ENCODE measurements at regions not wholly inside any gene's neighbourhood (a gene's known extent, or its start where the extent isn't known, plus 50 kb on each side); places are given as distances from the start of the nearest gene placed in this dataset.

DNA sequence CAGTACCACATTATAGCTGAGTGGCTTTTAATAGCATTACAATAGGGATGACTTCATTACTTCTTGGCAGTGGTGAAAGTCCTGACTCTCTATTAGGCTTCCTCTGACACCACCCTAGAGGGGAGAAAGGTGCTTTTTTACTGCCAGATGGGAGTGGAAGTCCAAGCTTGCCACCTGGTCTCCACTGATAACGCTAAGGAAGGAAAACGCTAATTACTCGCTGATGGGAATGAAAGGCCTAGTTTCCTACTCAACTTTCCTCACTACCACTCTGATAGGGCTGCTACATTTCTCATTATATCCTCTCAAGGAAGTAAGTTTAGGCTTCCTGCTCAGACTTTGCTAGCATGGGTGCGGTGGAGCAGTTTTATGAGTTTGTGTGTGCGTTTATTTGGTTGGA lies 62.3 kb upstream of the PAGE3 start:
- DNase-seq (ENCODE audit: low spot score): no peak
- no peak for TF ChIP-seq CTCF (IDR thresholded peaks at IDR 0.05; ENCODE audit: extremely low read depth, missing control alignments)

DNA sequence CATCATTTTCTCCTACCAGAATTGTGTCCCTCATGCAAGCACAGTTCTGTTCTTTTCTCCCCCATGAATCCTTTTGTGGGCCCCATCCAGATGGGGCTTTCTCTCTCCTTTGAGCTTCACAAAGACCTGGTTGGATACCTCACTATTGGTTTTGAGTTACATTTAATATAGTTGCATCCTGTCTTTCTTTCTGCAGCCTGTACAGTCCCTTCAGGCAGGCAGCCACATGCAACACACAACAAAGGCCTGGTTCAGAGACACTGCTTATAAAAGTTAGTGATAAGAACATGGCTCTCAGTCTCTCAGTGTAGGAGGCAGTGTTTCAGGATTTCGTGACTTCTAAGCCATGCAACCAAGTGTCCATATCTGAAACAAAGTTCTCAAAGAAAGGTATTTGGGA lies 70.6 kb upstream of the PAGE3 start:
- TF ChIP-seq CTCF (IDR thresholded peaks at IDR 0.05; ENCODE audit: extremely low read depth, missing control alignments): no peak
- no peak for DNase-seq (ENCODE audit: low spot score)

- no peak for DNase-seq (ENCODE audit: low spot score)
- TF ChIP-seq CTCF (IDR thresholded peaks at IDR 0.05; ENCODE audit: extremely low read depth, missing control alignments): no peak
Measured at GRCh38 chrX:55336176-55336575, 71.5 kb upstream of the PAGE3 start.

GRCh38 chrX:55340896-55341433 lies 76.2 kb upstream of the PAGE3 start:
- TF ChIP-seq CTCF (IDR thresholded peaks at IDR 0.05; ENCODE audit: extremely low read depth, missing control alignments): no peak
- DNase-seq (ENCODE audit: low spot score): no peak

DNA sequence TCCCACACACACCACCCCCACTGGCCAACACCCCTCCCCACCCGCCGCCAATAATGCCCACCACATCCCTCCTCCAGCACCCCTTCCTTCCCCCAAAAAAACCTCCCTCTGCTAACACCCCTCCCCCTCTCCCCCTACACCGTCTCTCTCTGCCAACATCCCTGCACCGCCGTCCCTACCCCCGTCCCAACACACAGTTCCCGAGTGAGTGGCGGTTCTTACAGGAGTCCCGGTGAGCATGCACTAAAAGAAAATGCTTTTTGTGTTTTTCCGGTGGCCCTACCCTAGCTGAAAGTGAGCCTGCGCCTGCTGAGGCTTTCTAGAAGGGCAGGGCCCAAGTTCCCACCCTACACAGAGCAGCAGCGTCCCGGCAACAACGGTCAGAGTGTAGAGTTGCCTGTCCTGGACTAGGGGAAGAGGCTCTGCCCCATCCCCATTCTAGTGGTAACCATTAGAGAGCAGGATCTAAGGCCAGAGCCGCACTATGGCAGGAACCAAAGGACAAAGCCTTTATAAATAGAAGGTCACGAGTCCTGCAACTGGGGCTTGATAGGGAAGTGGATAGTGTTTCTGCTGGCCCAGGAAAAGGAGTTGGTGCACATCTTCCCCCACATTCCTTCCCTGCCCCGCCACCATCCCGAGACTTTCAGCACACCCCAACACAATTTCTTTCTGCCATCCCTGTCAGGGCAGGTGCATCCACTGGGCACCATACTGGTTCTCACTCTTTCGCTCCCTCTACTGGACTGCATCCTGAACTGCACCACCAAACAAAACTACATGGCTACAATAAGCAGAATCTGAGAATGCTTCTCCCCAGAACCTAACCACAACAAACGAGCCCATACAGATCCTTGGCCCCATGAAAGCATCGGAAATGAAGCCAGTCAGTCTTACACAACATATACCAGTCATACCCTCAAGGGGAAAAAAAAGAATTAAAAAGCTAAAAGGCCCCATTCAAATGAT lies 78.1 kb upstream of the PAGE3 start:
- DNase-seq (ENCODE audit: low spot score): peak; percentile 45
- TF ChIP-seq CTCF (IDR thresholded peaks at IDR 0.05; ENCODE audit: extremely low read depth, missing control alignments): peak; percentile 36

- no peak for TF ChIP-seq CTCF (IDR thresholded peaks at IDR 0.05; ENCODE audit: extremely low read depth, missing control alignments)
- DNase-seq (ENCODE audit: low spot score): no peak
Measured at GRCh38 chrX:55356609-55357008, 91.9 kb upstream of the PAGE3 start.

DNA sequence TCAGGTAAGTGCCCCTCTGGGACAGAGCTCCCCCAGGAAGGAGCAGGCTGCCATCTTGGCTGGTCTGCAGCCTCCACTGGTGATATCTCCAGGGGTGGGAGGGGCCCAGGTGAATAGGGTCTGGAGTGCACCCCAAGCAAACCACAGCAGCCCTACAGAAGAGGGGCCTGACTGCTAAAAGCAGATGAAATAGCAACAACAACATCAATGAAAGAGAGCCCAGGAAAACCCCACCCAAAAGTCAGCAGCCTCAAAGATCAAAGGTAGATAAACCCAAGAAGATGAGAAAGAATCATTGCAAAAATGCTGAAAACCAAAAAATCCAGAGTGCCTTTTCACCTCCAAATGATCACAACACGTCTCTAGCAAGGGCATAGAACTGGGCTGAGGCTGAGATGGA lies 92.5 kb upstream of the PAGE3 start:
- TF ChIP-seq CTCF (IDR thresholded peaks at IDR 0.05; ENCODE audit: extremely low read depth, missing control alignments): no peak
- DNase-seq (ENCODE audit: low spot score): no peak
